Astrocyte (in vitro differentiated cells and primary cell): ENCODE measurements at regions not wholly inside any gene's neighbourhood (a gene's known extent, or its start where the extent isn't known, plus 50 kb on each side); places are given as distances from the start of the nearest gene placed in this dataset.

Experiments used
- EZH2 ChIP-seq: IDR thresholded peaks from 2 replicates; pipeline ENCODE4 v1.6.1; 2012; ENCODE audit warnings: mild to moderate bottlenecking, low read length, inconsistent platforms; ENCODE audit not compliant: insufficient read depth
- TF ChIP-seq, protein P1 (sequence below): IDR thresholded peaks from 2 replicates; pipeline ENCODE4 v1.5.1; 2011; ENCODE audit warnings: low read depth, mild to moderate bottlenecking, inconsistent platforms, low read length, moderate library complexity; ENCODE audit not compliant: insufficient read depth

- TF ChIP-seq, protein P1, sequence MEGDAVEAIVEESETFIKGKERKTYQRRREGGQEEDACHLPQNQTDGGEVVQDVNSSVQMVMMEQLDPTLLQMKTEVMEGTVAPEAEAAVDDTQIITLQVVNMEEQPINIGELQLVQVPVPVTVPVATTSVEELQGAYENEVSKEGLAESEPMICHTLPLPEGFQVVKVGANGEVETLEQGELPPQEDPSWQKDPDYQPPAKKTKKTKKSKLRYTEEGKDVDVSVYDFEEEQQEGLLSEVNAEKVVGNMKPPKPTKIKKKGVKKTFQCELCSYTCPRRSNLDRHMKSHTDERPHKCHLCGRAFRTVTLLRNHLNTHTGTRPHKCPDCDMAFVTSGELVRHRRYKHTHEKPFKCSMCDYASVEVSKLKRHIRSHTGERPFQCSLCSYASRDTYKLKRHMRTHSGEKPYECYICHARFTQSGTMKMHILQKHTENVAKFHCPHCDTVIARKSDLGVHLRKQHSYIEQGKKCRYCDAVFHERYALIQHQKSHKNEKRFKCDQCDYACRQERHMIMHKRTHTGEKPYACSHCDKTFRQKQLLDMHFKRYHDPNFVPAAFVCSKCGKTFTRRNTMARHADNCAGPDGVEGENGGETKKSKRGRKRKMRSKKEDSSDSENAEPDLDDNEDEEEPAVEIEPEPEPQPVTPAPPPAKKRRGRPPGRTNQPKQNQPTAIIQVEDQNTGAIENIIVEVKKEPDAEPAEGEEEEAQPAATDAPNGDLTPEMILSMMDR: no peak
- TF ChIP-seq EZH2: no peak
These were observed 396.5 kb downstream of the ADRA2A start for GRCh38 chr10:111473361-111473760.
